Neural crest cell (in vitro differentiated cells): ENCODE measurements at regions not wholly inside any gene's neighbourhood (a gene's known extent, or its start where the extent isn't known, plus 50 kb on each side); places are given as distances from the start of the nearest gene placed in this dataset.

Experiments
- DNase-seq: peaks from one replicate; pipeline ENCODE4 v3.0.0; 2021; ENCODE audit warnings: low read depth, mixed read lengths, low spot score
- H3K27ac Mint-ChIP-seq: one replicate; pipeline ENCODE4 v1.8.0; 2021; ENCODE audit warnings: mild to moderate bottlenecking, mixed read lengths; ENCODE audit not compliant: unreplicated experiment
- H3K27me3 Mint-ChIP-seq: 2 replicates; pipeline ENCODE4 v1.8.0; 2021; ENCODE audit warnings: low read depth, mild to moderate bottlenecking, mixed read lengths
- H3K36me3 Mint-ChIP-seq: 2 replicates; pipeline ENCODE4 v1.8.0; 2021; ENCODE audit warnings: low read depth, mild to moderate bottlenecking, mixed read lengths
- H3K4me1 Mint-ChIP-seq: 2 replicates; pipeline ENCODE4 v1.8.0; 2021; ENCODE audit warnings: mixed read lengths
- H3K4me3 Mint-ChIP-seq: one replicate; pipeline ENCODE4 v1.8.0; 2021; ENCODE audit warnings: mild to moderate bottlenecking, mixed read lengths
- H3K9me3 Mint-ChIP-seq: 2 replicates; pipeline ENCODE4 v1.8.0; 2021; ENCODE audit warnings: mixed read lengths
- TF ChIP-seq, protein P1 (sequence below): fragments of 200-600 bp; sonication (generic); conservative IDR thresholded peaks from 2 replicates; pipeline ENCODE4 v1.5.0; 2021; ENCODE audit warnings: antibody characterized with exemption, mild to moderate bottlenecking

DNA sequence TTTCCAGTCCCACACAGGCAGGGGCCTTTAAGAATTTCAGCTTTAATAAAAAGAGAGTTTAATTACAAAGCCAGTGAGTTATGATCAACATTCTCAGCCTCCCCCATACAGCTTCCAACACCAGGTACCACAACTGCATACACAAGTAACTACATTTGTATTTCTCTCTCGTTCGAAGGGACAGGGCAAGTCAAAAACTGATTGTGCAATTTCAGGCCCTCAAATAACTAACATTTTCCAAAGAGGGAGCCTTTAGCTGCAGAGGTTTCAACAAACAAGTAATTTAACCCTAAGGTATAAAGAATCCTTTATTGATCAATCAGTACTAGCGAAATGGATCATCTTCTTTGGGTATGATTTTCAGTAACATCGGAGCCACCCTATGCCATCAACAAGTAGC is 142.4 kb downstream of the ZNF281 start:
- TF ChIP-seq, protein P1, sequence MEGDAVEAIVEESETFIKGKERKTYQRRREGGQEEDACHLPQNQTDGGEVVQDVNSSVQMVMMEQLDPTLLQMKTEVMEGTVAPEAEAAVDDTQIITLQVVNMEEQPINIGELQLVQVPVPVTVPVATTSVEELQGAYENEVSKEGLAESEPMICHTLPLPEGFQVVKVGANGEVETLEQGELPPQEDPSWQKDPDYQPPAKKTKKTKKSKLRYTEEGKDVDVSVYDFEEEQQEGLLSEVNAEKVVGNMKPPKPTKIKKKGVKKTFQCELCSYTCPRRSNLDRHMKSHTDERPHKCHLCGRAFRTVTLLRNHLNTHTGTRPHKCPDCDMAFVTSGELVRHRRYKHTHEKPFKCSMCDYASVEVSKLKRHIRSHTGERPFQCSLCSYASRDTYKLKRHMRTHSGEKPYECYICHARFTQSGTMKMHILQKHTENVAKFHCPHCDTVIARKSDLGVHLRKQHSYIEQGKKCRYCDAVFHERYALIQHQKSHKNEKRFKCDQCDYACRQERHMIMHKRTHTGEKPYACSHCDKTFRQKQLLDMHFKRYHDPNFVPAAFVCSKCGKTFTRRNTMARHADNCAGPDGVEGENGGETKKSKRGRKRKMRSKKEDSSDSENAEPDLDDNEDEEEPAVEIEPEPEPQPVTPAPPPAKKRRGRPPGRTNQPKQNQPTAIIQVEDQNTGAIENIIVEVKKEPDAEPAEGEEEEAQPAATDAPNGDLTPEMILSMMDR = no peak
- Mint-ChIP-seq H3K4me3 (no peak overlapping the region), H3K27ac (no peak overlapping the region), H3K9me3 (no peaks in the 10 kb centered on the region), H3K27me3 (no peaks in the 10 kb centered on the region), H3K4me1 (no peaks in the 10 kb centered on the region), H3K36me3 (no peaks in the 10 kb centered on the region)
- DNase-seq = no peak

GRCh38 chr1:200266871-200267270 is 143.0 kb downstream of the ZNF281 start:
- H3K27me3 Mint-ChIP-seq = no peaks in the 10 kb centered on the region
- no peaks in the 10 kb centered on the region for H3K9me3 Mint-ChIP-seq
- H3K4me3 Mint-ChIP-seq = no peak overlapping the region

DNA sequence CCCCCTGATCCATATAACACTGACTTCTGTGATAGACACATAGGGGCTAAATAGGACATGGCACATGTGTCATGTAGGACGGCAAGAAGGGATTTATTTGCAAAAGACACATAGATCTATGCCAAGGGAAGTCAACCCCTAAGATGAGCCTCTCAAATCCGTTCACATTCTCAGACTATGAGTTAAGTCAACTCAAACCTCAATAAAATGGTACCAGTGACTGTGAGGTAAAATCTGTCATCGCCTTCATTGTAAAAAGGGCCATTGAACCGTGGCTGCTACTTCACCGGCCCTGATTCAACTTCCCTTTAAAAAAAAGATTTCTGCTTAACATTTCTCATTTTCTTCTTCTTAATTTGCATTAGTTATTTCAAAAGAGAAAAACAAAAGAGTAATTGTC is 144.0 kb downstream of the ZNF281 start:
- Mint-ChIP-seq H3K4me1 (no peaks in the 10 kb centered on the region), H3K27ac (no peak overlapping the region), H3K36me3 (no peaks in the 10 kb centered on the region), H3K9me3 (no peaks in the 10 kb centered on the region), H3K27me3 (no peaks in the 10 kb centered on the region), H3K4me3 (no peak overlapping the region)
- DNase-seq = no peak
- TF ChIP-seq, protein P1 = no peak

More at GRCh38 chr1:200266871-200267270, 143.0 kb downstream of the ZNF281 start:
- TF ChIP-seq, protein P1 = no peak
- Mint-ChIP-seq H3K27ac (no peak overlapping the region), H3K36me3 (no peaks in the 10 kb centered on the region), H3K4me1 (no peaks in the 10 kb centered on the region)
- no peak for DNase-seq

DNA sequence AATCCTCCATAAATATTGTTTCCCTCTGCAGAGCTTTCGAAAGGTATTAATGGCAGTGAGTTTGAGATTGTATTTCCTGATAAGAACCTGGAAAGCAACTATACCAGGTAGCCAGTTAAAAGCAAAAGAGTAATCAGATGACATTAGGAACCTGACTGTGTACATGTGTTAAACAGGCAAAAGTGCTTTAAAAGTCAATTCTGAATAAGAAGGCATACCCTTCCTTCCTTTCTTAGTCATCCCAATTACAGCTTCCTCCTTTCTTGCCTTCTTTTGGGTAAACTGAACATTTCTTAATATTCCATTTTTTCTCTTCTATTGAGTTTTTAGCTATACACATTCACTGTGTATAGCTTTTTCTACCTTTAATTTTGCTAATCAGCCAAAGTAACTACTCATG is 144.7 kb downstream of the ZNF281 start:
- Mint-ChIP-seq H3K4me3 (no peak overlapping the region), H3K9me3 (no peaks in the 10 kb centered on the region), H3K27me3 (no peaks in the 10 kb centered on the region), H3K4me1 (no peaks in the 10 kb centered on the region), H3K27ac (no peak overlapping the region), H3K36me3 (no peaks in the 10 kb centered on the region)
- TF ChIP-seq, protein P1 = no peak
- no peak for DNase-seq

DNA sequence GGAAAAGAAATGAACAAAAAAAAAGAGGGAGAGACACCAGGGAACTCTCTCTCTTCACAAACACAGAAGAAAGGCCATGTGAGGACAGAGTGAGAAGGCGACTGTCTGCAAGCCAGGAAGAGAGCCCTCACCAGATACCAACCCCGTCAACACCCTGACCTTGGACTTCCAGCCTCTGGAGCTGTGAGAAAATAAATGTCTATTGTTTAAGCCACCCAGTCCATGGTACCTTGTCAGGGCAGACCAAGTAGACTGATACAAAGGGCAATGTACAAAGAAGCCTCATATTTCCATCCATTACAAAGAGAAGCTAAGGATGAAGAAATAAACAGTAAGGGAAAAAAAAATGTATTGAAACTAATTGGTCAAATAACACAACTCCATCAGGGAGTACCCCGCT is 146.6 kb downstream of the ZNF281 start:
- Mint-ChIP-seq H3K27ac (no peak overlapping the region), H3K4me1 (no peaks in the 10 kb centered on the region), H3K4me3 (no peak overlapping the region), H3K27me3 (no peaks in the 10 kb centered on the region), H3K9me3 (no peaks in the 10 kb centered on the region), H3K36me3 (no peaks in the 10 kb centered on the region)
- no peak for DNase-seq
- TF ChIP-seq, protein P1 = no peak
